HG03378 (cell line): ENCODE measurements at regions not wholly inside any gene's neighbourhood (a gene's known extent, or its start where the extent isn't known, plus 50 kb on each side); places are given as distances from the start of the nearest gene placed in this dataset.

Experiments used
- ATAC-seq: cut with Tn5 transposase; IDR thresholded peaks from one replicate; pipeline ENCODE4 v1.9.1; 2021; ENCODE audit warnings: mild to moderate bottlenecking, moderate library complexity; ENCODE audit not compliant: unreplicated experiment

GRCh38 chr1:201742955-201743805 is 85.8 kb upstream of the IPO9 start:
- no peak for ATAC-seq

- no peak for ATAC-seq
Measured at GRCh38 chr1:201745023-201745422, 83.9 kb upstream of the IPO9 start.

GRCh38 chr1:201746156-201746555 is 82.8 kb upstream of the IPO9 start:
- ATAC-seq: no peak

GRCh38 chr1:201747261-201747660 is 81.7 kb upstream of the IPO9 start:
- no peak for ATAC-seq

DNA sequence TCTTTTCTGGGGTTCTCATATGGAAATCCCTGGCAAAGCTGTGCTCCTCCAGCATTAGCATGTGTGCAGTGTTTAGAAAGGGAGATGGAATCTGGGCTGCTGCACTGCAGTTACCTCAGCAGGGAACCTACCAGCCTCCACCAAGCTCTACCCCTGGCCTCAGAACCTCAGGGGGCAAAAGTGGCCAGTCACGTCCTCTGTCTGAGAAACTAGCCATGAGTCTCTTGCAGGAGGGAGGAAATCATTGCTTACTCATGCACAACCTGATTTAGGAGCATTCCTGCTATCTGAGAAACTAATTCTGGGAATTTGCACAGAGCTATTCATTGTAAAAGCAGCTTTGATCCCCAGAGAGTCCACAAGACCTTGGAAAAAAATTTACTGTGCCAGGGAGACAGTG is 80.6 kb upstream of the IPO9 start:
- ATAC-seq: no peak

DNA sequence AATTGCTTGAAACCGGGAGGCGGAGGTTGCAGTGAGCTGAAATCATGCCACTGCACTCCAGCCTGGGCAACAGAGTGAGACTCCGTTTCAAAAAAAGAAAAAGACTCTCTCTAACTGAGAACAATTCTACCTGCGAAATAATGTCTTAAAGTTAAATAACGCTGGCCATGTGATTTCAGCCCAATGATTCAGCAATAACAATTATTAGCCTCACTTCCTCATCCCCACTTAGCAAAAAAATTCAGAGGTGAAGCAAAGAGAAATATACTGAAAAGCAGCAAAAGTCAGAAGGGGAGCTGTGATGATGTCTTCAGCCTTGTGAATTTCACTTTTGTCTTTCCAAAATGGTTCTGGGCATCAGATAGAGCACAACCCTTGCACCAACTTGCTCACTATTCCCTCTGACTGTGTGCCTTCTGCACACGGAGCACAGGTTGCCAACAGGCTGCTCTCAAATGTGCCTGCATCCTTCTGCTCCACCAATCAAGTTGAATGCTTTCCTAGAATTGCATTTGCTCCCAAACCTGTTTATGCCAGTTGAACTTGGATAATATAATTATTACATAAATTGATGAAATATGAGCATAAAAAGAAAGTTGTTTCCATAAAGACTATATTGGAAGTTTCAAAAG is 79.8 kb upstream of the IPO9 start:
- ATAC-seq: no peak

GRCh38 chr1:201750120-201750519 is 78.8 kb upstream of the IPO9 start:
- no peak for ATAC-seq

- no peak for ATAC-seq
Measured at GRCh38 chr1:201750934-201751333, 78.0 kb upstream of the IPO9 start.

DNA sequence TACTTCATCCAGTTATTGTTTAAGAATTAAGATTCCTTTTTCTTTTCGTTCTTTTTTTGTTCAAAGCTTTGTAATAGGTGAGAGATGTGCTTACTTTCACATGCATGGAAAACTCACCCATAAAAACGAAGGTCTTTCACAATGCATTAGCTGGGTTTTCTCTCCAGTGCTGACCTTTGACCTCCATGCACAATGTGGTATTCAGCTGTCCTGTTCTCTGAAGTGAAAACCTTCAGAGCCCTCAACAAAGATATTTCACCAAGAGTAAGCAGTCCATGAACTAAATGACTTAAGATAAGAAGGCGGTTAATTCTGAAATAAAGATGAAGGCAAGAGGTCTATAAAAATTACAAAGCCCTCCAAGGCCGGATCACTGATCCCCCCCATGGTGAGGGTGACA is 77.1 kb upstream of the IPO9 start:
- ATAC-seq: no peak

- ATAC-seq: no peak
Measured at GRCh38 chr1:201752333-201752732, 76.6 kb upstream of the IPO9 start.

DNA sequence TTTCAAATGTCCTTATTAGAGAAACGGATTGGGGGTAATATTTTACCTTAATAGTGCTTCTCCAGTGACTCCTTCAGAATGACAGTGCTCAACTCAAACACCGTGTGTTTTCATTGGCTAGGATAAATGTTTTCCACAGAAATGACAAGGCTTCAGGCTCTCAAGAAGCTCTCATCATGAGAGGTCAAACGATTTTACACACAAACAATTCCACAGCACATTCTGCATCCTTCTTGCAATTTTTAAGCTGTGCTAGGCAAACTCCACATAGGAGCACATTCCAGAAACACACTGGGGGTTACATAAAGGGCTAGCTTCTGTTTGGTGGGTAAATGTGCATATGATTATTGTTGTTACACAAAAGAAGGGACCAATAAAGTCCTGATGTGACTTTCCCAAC is 75.5 kb upstream of the IPO9 start:
- ATAC-seq: no peak

DNA sequence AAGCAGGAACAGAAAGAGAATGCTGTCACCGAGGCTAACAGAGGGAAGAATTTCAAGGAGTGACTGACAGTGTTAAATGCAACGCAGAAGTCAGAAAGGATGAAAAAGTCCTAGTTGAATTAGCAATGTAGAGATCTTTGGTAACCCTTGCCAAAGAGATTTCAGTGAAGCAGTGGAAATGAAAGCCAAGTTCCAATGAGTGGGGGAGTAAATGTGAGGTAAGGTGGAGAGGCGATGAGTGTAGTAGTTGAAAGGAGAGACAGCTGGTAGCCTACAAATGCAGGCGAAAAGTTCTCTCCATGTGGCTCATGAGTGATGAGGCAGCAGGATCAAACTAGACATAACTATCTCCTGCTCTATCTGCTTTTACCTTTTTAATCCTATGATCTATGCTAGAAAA is 74.6 kb upstream of the IPO9 start:
- no peak for ATAC-seq

DNA sequence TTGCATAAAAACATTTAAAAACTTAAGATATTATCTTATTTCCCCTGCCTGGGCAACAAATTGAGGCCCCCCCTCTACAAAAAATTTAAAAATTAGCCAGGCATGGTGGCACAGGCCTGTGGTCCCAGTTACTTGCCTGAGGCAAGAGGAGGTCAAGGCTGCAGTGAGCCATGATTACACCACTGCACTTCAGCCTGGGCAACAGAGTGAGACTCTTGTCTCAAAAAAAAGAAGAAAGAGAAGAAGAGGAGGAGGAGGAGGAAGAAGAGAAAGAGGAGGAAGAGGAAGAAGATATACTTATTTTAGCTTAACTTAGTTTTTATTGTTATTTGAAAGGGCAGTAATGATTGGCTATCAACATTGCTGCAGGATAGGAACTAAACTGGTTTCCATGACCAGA is 73.8 kb upstream of the IPO9 start:
- ATAC-seq: no peak

GRCh38 chr1:201756406-201756805 is 72.6 kb upstream of the IPO9 start:
- ATAC-seq: no peak

DNA sequence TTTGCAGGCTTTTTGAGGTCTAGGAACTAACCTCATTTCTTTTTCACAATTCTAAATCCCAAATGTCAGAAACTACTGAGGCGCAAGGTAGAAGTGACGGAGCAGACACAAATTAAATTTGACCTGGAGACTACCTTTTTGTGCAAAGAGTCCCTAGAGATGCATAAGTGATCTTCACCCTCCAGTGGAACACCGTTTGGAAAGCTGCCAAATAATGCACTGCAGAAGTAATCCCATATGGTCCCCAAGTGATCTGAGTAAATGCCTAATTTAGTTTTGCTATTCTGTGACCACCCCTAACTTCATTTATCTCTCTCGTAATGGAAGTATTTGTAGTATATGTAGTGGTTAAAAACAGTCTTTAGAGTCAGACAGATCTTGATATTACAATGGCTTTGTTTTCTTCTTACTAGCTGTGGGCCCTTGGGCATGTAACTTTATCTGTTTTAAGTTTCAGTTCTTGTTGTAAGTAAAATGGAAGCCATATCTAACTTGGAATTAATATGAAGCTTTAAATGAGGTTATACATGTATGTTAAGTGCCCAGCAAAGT is 70.4 kb upstream of the IPO9 start:
- no peak for ATAC-seq

- no peak for ATAC-seq
Measured at GRCh38 chr1:201759194-201759815, 69.7 kb upstream of the IPO9 start.

GRCh38 chr1:201760516-201760915 is 68.4 kb upstream of the IPO9 start:
- ATAC-seq: no peak

DNA sequence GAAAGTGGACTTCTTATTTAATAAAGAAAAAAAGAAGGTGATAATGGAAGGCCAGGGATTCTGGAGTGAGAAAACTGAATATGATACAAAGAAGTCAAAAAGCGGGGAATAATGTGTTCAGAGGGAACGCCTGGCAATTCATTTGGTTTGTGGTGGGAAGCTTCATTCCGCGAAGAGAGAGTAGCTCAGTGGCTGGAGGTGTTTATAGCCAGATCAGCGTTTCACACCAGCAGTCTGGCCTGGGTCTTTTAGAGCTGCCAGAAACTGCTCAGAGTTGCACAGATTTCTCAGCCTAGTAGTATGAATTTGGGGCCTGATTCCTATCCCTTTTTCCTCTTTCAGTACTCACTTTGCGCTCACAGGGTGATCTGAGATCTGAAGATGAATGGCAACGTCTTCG is 67.8 kb upstream of the IPO9 start:
- no peak for ATAC-seq

DNA sequence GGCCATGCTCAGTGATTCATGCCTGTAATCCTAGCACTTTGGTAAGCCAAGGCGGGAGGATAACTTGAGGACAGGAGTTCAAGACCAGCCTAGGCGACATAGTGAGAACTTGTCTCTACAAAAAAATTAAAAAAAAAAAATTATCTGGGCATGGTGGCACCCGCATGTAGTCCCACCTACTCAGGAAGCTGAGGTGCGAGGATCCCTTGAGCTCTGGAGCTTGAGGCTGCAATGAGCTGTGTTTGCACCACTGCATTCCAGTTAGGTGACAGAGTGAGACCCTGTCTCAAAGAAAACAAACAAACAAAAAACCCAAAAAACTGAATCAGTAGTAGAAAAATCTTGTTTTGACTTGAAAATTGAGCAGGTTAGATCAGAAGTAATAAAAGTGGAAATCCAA is 67.1 kb upstream of the IPO9 start:
- no peak for ATAC-seq

- no peak for ATAC-seq
Measured at GRCh38 chr1:201762381-201762780, 66.6 kb upstream of the IPO9 start.

- ATAC-seq: no peak
Measured at GRCh38 chr1:201763455-201764140, 65.4 kb upstream of the IPO9 start.
